HG02973 (cell line): ENCODE measurements at regions not wholly inside any gene's neighbourhood (a gene's known extent, or its start where the extent isn't known, plus 50 kb on each side); places are given as distances from the start of the nearest gene placed in this dataset.

Experiments used
- ATAC-seq: cut with Tn5 transposase; IDR thresholded peaks from one replicate; pipeline ENCODE4 v1.9.1; 2021; ENCODE audit warnings: moderate library complexity; ENCODE audit not compliant: unreplicated experiment

- no peak for ATAC-seq
Measured at GRCh38 chr15:53462651-53463050, 296.8 kb downstream of the WDR72 start.

GRCh38 chr15:53461677-53462076, 297.8 kb downstream of the WDR72 start:
- ATAC-seq: no peak

- no peak for ATAC-seq
Measured at GRCh38 chr15:53458736-53459135, 300.7 kb downstream of the WDR72 start.

GRCh38 chr15:53457479-53457878, 302.0 kb downstream of the WDR72 start:
- ATAC-seq: no peak

- no peak for ATAC-seq
Measured at GRCh38 chr15:53454843-53455721, 304.4 kb downstream of the WDR72 start.

GRCh38 chr15:53454535-53454842, 305.0 kb downstream of the WDR72 start:
- no peak for ATAC-seq

- ATAC-seq: no peak
Measured at GRCh38 chr15:53453253-53454105, 306.0 kb downstream of the WDR72 start.

GRCh38 chr15:53448232-53449015, 311.0 kb downstream of the WDR72 start:
- peak; percentile 51 for ATAC-seq

- no peak for ATAC-seq
Measured at GRCh38 chr15:53447742-53448141, 311.7 kb downstream of the WDR72 start.

- ATAC-seq: no peak
Measured at GRCh38 chr15:53447053-53447574, 312.3 kb downstream of the WDR72 start.

- no peak for ATAC-seq
Measured at GRCh38 chr15:53446376-53446775, 313.1 kb downstream of the WDR72 start.

GRCh38 chr15:53445531-53445930, 313.9 kb downstream of the WDR72 start:
- no peak for ATAC-seq

- no peak for ATAC-seq
Measured at GRCh38 chr15:53437985-53438841, 321.2 kb downstream of the WDR72 start.

- no peak for ATAC-seq
Measured at GRCh38 chr15:53437366-53437765, 322.1 kb downstream of the WDR72 start.

- ATAC-seq: no peak
Measured at GRCh38 chr15:53434174-53434678, 325.2 kb downstream of the WDR72 start.

- no peak for ATAC-seq
Measured at GRCh38 chr15:53416219-53416940, 343.1 kb downstream of the WDR72 start.

- ATAC-seq: no peak
Measured at GRCh38 chr15:53414167-53414566, 345.3 kb downstream of the WDR72 start.

- ATAC-seq: no peak
Measured at GRCh38 chr15:53412542-53412941, 346.9 kb downstream of the WDR72 start.

GRCh38 chr15:53404930-53405493, 354.5 kb downstream of the WDR72 start:
- no peak for ATAC-seq
